ENCODE measurements at regions not wholly inside any gene's neighbourhood (a gene's known extent, or its start where the extent isn't known, plus 50 kb on each side); places are given as distances from the start of the nearest gene placed in this dataset.

DNA sequence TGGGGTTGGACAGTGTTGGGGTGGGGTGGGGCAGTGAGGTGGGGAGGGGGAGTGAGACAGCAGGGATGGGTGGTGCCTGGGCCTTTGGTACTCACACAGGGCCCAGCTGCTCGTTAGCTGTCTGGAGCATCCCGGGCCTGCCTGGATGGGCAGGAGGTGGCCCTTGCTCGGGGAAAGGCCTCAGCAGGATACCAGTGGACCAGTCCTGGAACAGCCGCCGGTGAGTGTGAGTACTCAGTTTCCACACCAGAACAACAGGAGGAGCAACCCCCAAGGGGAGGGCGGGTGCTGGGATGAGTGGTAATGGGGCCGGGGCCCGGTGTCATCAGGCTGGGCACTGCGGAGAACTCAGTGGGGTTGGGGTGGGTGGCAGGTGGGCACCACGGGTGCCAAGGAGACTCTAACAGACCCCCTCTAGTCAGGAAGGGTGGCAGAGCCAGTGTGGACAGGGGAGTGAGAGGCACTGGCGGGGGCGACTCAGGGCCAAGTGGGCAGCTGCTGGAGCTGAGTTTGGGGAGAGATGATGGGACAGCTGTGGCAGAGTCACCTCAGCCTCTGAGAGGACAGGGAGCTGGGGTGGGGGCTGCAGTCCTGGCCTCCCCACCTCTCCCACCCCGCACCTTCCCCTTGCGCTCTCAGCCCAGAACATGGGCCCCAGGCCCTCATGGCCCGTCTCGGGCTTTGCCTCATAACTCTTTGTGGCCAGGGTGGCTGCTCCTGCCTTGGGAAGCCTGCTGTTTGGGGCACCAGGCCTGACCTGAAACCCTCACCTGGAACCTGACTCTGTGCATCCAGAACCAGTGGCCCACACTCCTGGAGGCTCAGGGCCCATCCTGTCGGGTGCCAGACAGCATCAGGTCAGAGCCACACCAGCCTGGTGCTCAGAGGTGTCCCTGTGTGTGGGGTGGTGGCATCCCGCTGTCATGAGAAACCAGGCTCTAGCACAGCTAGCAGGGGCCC, 52.1 kb upstream of the PRR23E start:
- H3K4me2 ChIP-seq (ENCODE audit: unreplicated experiment), result no peak overlapping the region
- H3K4me3 ChIP-seq, result no peak overlapping the region
- H3K9me2 ChIP-seq (ENCODE audit: insufficient read depth), result no peaks in the 10 kb centered on the region
- WGBS, 2 experiments (ENCODE audit: low coverage in 1 of 2, low lambda C conversion rate in 2 of 2, missing lambda C conversion rate in 2 of 2), result 75 to 76% methylated on average over 12 to 18 of the region's 18 CpGs
- H2AFZ ChIP-seq, result no peak overlapping the region
- no peaks in the 10 kb centered on the region for H3F3A ChIP-seq (ENCODE audit: insufficient read depth)
- no peak overlapping the region for H3K9ac ChIP-seq
- no peak overlapping the region for H3K27ac ChIP-seq
- no peaks in the 10 kb centered on the region for H3K4me1 ChIP-seq (ENCODE audit: insufficient read depth)
- DNase-seq, result no peak
- H3K36me3 ChIP-seq (ENCODE audit: low read depth), result no peaks in the 10 kb centered on the region
- 0 out of 2 replicates have a peak, but pooled peaks cover 6% of the 10 kb centered on the region for H3K27me3 ChIP-seq (replicated peaks; ENCODE audit: insufficient read depth)
- TF ChIP-seq EZH2phosphoT487 (IDR thresholded peaks at IDR 0.05; ENCODE audit: insufficient read depth, low read depth) (no peak), EZH2 (IDR thresholded peaks at IDR 0.05; ENCODE audit: insufficient read depth, poor library complexity, severe bottlenecking) (no peak)
- H3K9me3 ChIP-seq (ENCODE audit: low read depth), result no peaks in the 10 kb centered on the region
- no peaks in the 10 kb centered on the region for H4K20me1 ChIP-seq (ENCODE audit: insufficient read depth)
- no peaks in the 10 kb centered on the region for H3K79me2 ChIP-seq (ENCODE audit: insufficient read depth)
- in situ Hi-C loops (cut with MboI), result no loop called here

DNA sequence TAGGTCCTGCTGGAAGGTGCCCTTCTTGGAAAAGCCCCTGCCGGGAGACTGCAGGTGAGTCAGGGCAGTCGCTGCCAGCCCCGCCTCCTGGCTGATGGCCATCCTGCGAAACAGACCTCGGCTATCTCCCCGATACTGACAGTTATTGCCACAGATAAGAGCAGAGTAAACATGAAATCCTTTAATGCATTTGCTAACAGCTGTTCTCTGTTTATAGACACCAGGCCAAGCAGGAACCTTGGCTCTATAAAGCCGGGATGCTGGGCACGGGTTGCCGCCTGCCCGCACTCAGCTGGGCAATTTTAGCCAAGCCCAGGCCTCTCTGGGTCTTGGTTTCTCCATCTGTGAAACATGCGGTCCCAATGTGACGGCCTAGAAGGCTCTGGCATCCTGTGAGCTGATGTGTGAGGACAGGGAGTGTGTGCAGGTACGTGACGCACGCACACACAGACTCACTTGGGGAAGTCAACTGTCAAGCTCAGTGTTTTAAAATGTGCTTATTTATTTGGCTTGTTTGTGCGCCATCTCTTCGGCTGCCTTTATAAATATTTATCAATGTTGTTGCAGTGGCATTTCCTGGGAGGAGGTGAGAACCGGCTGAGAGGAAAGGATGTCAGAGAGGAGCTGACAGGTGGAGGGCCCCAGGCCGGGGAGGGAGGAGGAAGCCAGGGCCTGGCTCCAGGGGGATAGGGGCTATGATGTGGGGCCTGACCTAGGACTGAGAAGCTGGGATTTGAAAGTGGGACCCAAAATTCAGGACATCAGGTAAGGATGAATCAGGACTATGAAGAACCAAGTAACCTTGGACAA, 50.8 kb upstream of the PRR23E start:
- no peak overlapping the region for H3K4me3 ChIP-seq
- no peaks in the 10 kb centered on the region for H3K9me3 ChIP-seq (ENCODE audit: low read depth)
- H3F3A ChIP-seq (ENCODE audit: insufficient read depth), result no peaks in the 10 kb centered on the region
- no peaks in the 10 kb centered on the region for H3K36me3 ChIP-seq (ENCODE audit: low read depth)
- no peaks in the 10 kb centered on the region for H3K9me2 ChIP-seq (ENCODE audit: insufficient read depth)
- DNase-seq, result no peak
- H3K27ac ChIP-seq, result no peak overlapping the region
- no peaks in the 10 kb centered on the region for H3K4me1 ChIP-seq (ENCODE audit: insufficient read depth)
- no peak overlapping the region for H2AFZ ChIP-seq
- in situ Hi-C loops (cut with MboI), result no loop called here
- 0 out of 2 replicates have a peak, but pooled peaks cover 2% of the 10 kb centered on the region for H3K27me3 ChIP-seq (replicated peaks; ENCODE audit: insufficient read depth)
- no peak overlapping the region for H3K9ac ChIP-seq
- WGBS, 2 experiments (ENCODE audit: low coverage in 1 of 2, low lambda C conversion rate in 2 of 2, missing lambda C conversion rate in 2 of 2), result 67 to 69% methylated on average over 19 of the region's 19 CpGs
- H3K4me2 ChIP-seq (ENCODE audit: unreplicated experiment), result no peak overlapping the region
- no peaks in the 10 kb centered on the region for H3K79me2 ChIP-seq (ENCODE audit: insufficient read depth)
- H4K20me1 ChIP-seq (ENCODE audit: insufficient read depth), result no peaks in the 10 kb centered on the region
- no peak for TF ChIP-seq EZH2phosphoT487 (IDR thresholded peaks at IDR 0.05; ENCODE audit: insufficient read depth, low read depth)
- TF ChIP-seq EZH2 (IDR thresholded peaks at IDR 0.05; ENCODE audit: insufficient read depth, poor library complexity, severe bottlenecking), result no peak
